HFFc6 (cell line): ENCODE measurements at regions not wholly inside any gene's neighbourhood (a gene's known extent, or its start where the extent isn't known, plus 50 kb on each side); places are given as distances from the start of the nearest gene placed in this dataset.
A peak's percentile ranks its signal among the peaks of the same experiment; 100 is the strongest.

Experiments
- DNase-seq: peaks from one replicate; pipeline ENCODE4 v3.0.0-alpha.2; 2018
- H3K27ac Mint-ChIP-seq: 2 replicates; pipeline ENCODE4 v1.8.0; 2020; ENCODE audit warnings: mild to moderate bottlenecking, mixed read lengths
- H3K27me3 Mint-ChIP-seq: 2 replicates; pipeline ENCODE4 v1.8.0; 2021; ENCODE audit warnings: mild to moderate bottlenecking, moderate library complexity, mixed read lengths; ENCODE audit not compliant: insufficient read depth
- H3K36me3 Mint-ChIP-seq: 2 replicates; pipeline ENCODE4 v1.8.0; 2021; ENCODE audit warnings: low read depth, mixed read lengths
- H3K4me1 Mint-ChIP-seq: 2 replicates; pipeline ENCODE4 v1.8.0; 2020; ENCODE audit warnings: low read depth, mixed read lengths
- H3K4me3 Mint-ChIP-seq: 2 replicates; pipeline ENCODE4 v1.8.0; 2020; ENCODE audit warnings: mild to moderate bottlenecking, moderate library complexity, mixed read lengths
- H3K9me3 Mint-ChIP-seq: 2 replicates; pipeline ENCODE4 v1.8.0; 2020; ENCODE audit warnings: mild to moderate bottlenecking, mixed read lengths
- TF ChIP-seq, protein P1 (sequence below): fragments of 200-600 bp; sonication (generic); IDR thresholded peaks from 2 replicates; pipeline ENCODE4 v1.5.0; 2021; ENCODE audit warnings: antibody characterized with exemption, mild to moderate bottlenecking

DNA sequence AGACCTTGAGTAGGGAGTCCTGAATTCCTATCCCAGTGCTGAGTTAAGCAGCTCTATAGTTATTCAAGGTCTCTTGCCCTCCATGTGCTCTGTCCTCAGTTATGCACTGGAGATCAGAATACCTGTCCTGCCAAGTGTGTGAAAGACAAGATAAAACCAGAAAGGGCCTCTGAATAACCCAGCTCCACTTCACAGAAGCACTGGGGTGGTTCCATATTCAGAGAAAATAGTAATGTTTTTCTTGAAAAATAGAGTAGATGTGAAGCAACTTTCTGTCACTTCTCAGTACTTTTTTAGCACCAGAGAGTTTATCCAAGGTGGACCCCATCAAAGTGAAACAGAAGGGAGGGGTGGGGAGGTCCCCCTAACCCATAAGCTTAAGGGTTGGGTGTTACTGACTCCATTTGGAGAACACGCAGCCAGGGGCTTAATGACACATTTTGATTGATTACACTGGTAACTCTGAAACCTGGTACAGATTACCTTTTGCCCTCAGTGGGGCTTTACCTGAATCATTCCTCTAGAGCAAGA, 509.8 kb upstream of the JARID2 start:
- H3K9me3 Mint-ChIP-seq: peaks cover 4% of the 10 kb centered on the region; the same call in 1 of the 2 replicates
- H3K4me1 Mint-ChIP-seq: peaks cover 58% of the 10 kb centered on the region

DNA sequence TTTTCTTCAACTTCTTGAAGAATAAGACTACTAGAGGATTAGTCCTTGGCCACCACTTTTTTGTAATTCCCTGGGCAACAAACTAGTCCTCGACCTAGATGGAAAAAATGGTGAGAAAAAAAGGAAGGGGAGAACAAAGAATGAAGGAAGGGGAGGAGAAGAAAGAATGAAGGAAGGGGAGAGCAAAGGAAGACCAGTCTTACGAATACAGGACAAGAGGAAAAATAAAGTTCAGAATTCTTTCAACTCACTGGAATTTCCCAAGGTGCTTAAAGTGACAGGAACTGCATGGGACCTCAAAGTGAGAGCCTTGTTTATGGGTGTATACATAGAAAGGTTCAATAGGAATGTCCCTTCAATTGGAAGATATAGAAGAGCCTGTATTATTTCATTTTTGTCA, 509.3 kb upstream of the JARID2 start:
- H3K36me3 Mint-ChIP-seq: peaks cover 26% of the 10 kb centered on the region
- H3K27ac Mint-ChIP-seq: no peak overlapping the region
- TF ChIP-seq, protein P1, sequence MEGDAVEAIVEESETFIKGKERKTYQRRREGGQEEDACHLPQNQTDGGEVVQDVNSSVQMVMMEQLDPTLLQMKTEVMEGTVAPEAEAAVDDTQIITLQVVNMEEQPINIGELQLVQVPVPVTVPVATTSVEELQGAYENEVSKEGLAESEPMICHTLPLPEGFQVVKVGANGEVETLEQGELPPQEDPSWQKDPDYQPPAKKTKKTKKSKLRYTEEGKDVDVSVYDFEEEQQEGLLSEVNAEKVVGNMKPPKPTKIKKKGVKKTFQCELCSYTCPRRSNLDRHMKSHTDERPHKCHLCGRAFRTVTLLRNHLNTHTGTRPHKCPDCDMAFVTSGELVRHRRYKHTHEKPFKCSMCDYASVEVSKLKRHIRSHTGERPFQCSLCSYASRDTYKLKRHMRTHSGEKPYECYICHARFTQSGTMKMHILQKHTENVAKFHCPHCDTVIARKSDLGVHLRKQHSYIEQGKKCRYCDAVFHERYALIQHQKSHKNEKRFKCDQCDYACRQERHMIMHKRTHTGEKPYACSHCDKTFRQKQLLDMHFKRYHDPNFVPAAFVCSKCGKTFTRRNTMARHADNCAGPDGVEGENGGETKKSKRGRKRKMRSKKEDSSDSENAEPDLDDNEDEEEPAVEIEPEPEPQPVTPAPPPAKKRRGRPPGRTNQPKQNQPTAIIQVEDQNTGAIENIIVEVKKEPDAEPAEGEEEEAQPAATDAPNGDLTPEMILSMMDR: no peak
- H3K4me1 Mint-ChIP-seq: peaks cover 53% of the 10 kb centered on the region
- no peak for DNase-seq
- no peak overlapping the region for H3K4me3 Mint-ChIP-seq
- H3K9me3 Mint-ChIP-seq: peaks cover 4% of the 10 kb centered on the region; the same call in 1 of the 2 replicates
- no peaks in the 10 kb centered on the region for H3K27me3 Mint-ChIP-seq

More for the DNA sequence above, 509.8 kb upstream of the JARID2 start:
- Mint-ChIP-seq H3K4me3 (no peak overlapping the region), H3K27ac (peak overlapping the region; percentile 27; the same call in 1 of the 2 replicates), H3K36me3 (peaks cover 25% of the 10 kb centered on the region), H3K27me3 (no peaks in the 10 kb centered on the region)
- DNase-seq: no peak
- TF ChIP-seq, protein P1: no peak

DNA sequence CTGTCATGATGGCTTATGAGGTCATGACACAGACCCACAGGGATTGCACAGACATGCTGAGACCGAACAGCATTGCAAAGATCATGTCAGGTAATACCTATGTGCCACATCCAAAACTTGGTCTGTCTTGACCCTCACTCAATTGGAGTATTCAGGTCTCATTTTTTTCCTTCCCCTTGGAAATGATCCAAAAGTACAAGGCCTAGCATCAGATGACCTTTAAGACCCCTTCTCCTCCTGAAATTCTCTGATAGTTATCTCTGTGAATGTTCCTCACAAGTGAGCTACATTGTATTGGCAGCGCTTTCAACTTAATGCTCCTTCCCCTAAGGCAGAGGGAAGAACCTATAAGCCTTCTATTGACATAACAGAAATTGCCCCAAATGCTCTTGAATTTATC, 507.4 kb upstream of the JARID2 start:
- Mint-ChIP-seq H3K27ac (no peak overlapping the region), H3K9me3 (peaks cover 4% of the 10 kb centered on the region; the same call in 1 of the 2 replicates), H3K36me3 (peaks cover 26% of the 10 kb centered on the region), H3K27me3 (no peaks in the 10 kb centered on the region), H3K4me1 (peaks cover 53% of the 10 kb centered on the region), H3K4me3 (no peak overlapping the region)
- no peak for DNase-seq
- TF ChIP-seq, protein P1: no peak

DNA sequence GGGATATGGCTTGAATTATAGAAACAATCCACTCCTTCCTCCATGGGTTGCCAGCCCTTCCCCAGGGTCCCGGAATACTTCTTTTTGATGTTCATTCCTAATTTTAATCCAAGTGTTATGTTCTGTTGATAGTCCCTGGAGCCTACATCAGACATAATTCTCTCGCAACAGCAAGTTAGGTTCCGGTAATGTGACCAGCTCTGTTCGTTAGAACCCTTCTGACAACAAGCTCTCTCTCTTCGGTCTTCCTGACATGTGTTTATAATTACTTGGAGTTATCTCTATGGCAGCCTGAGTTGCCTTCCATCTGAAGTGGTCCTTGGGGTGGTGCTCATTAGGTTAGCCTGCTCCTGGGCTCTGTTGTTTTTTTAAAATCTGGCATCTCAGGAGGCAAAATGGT, 506.9 kb upstream of the JARID2 start:
- TF ChIP-seq, protein P1: no peak
- Mint-ChIP-seq H3K9me3 (peaks cover 4% of the 10 kb centered on the region; the same call in 1 of the 2 replicates), H3K36me3 (peaks cover 27% of the 10 kb centered on the region), H3K4me3 (no peak overlapping the region), H3K27ac (no peak overlapping the region), H3K27me3 (no peaks in the 10 kb centered on the region), H3K4me1 (peaks cover 53% of the 10 kb centered on the region)
- DNase-seq: no peak

DNA sequence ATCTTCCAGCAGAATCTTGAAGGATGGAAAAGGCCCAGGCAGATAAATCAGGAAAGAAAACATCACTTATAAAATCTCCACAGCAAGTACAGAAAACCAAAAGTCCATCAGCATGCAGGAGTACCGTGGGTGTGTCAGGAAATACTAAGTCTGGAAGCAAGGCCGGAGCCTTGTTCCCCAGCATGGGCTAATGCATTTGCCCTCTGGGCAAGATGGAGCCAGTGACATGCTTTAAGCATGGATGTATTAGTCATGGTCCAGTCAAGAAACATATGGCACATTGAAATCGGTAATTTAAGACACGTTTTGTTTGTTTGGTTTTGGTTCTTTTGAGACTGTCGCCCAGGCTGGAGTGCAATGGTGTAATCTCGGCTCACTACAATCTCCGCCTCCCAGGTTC, 506.0 kb upstream of the JARID2 start:
- Mint-ChIP-seq H3K27ac (no peak overlapping the region), H3K4me1 (peaks cover 49% of the 10 kb centered on the region), H3K4me3 (no peak overlapping the region), H3K27me3 (no peaks in the 10 kb centered on the region), H3K36me3 (peaks cover 26% of the 10 kb centered on the region), H3K9me3 (peaks cover 4% of the 10 kb centered on the region; the same call in 1 of the 2 replicates)
- TF ChIP-seq, protein P1: no peak
- no peak for DNase-seq

DNA sequence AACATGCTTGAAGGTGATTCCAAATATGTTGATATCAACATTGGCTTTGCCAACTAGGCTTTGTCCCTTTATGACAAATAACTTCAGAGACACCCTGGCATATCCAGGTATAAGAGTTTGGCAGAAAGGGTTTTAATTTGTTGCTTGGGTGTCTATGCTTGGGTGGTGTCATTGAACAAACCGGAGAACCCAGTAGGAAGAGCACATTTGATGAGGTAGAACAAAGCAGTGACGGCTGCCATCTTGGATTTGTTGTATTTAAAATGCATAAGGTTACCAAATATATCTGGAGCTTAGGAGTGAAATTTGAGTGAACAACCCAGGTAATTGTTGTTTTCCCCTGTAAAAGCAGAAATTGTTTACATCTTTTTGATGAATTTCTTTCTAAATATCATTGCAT, 503.7 kb upstream of the JARID2 start:
- H3K36me3 Mint-ChIP-seq: peaks cover 33% of the 10 kb centered on the region

More for the DNA sequence above, 503.7 kb upstream of the JARID2 start:
- TF ChIP-seq, protein P1: no peak
- DNase-seq: no peak
- peaks cover 52% of the 10 kb centered on the region for H3K4me1 Mint-ChIP-seq
- H3K27ac Mint-ChIP-seq: peak overlapping the region; percentile 99
- no peak overlapping the region for H3K4me3 Mint-ChIP-seq
- H3K9me3 Mint-ChIP-seq: peaks cover under 1% of the 10 kb centered on the region; the same call in 1 of the 2 replicates
- no peaks in the 10 kb centered on the region for H3K27me3 Mint-ChIP-seq
